ENCODE measurements at regions not wholly inside any gene's neighbourhood (a gene's known extent, or its start where the extent isn't known, plus 50 kb on each side); places are given as distances from the start of the nearest gene placed in this dataset.

DNA sequence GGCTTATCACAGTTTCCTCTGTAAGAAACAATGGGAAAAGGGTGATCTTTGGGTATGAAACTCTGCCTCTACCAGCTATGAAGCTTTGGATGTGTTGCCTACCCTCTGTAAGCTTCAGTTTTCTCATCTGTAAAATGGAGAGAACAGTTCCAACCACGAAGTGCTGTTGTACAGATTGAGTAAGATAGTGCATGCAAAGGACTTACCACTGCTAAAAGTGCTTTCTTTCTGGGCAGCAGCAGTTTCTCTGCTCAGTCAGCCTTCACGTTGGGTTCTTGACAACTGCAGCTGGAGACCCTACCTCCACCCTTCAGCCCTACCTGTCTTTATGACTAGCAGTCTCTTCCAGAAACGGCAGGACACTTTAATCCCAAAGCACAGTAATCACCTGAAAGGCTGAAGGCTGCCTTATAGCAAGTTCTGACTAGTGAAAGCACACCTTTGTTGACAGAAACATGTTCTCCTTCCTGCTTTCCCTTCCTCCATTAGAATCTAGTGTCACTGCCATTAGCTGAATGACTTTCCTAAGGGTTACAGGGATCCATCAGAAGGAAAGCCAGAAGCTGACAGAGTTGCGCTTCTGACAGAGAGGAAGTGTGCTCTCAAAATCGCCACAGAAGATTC lies 91.4 kb downstream of the RPL27A start:
- TF ChIP-seq, protein P1, sequence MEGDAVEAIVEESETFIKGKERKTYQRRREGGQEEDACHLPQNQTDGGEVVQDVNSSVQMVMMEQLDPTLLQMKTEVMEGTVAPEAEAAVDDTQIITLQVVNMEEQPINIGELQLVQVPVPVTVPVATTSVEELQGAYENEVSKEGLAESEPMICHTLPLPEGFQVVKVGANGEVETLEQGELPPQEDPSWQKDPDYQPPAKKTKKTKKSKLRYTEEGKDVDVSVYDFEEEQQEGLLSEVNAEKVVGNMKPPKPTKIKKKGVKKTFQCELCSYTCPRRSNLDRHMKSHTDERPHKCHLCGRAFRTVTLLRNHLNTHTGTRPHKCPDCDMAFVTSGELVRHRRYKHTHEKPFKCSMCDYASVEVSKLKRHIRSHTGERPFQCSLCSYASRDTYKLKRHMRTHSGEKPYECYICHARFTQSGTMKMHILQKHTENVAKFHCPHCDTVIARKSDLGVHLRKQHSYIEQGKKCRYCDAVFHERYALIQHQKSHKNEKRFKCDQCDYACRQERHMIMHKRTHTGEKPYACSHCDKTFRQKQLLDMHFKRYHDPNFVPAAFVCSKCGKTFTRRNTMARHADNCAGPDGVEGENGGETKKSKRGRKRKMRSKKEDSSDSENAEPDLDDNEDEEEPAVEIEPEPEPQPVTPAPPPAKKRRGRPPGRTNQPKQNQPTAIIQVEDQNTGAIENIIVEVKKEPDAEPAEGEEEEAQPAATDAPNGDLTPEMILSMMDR (IDR thresholded peaks at IDR 0.05; ENCODE audit: low read depth, low read length, poor library complexity, severe bottlenecking): no peak
- no peak for TF ChIP-seq EZH2phosphoT487 (IDR thresholded peaks at IDR 0.05; ENCODE audit: borderline replicate concordance, low read length)
